Right lung (tissue), 2 donors: ENCODE measurements at regions not wholly inside any gene's neighbourhood (a gene's known extent, or its start where the extent isn't known, plus 50 kb on each side); places are given as distances from the start of the nearest gene placed in this dataset.
"Not testable (repeated sequence)": the region's sequence is repeated elsewhere in the genome, so short reads cannot be mapped to it uniquely, and the experiment has no call there.

Experiments
- DNase-seq, 2 donors: peaks; one replicate each; pipeline ENCODE4 v3.0.0-alpha.2; 2013

DNA sequence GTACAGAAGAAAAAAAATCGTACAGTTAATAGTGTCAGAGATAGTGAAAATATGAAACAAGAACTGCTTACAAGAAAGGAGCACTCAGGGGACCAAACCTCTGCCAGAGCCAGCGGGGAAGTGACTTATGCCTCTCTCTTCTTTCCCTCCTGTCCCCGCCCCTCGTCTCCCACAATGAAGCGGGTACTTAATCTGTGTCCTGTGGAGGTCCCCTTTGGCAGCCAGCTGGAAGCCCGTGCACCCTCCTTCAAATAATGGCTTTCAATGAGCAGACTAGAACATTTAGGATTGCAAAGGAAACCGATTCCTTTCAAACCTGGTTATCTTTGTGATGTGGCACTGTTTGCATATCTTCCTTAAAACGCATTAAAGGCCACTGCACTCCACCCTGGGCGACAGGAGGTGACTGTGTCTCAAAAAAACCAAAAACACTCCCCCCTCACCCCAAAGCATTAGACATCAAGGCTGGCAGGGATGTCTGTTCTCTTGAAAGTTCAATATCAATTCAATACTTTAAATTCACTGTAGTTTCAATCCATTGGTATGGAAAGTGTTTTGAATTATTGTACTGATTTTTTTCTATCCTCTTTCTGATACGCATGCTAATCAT lies 51.7 kb downstream of the PPIAL4C start:
- DNase-seq, result not testable (repeated sequence)

DNA sequence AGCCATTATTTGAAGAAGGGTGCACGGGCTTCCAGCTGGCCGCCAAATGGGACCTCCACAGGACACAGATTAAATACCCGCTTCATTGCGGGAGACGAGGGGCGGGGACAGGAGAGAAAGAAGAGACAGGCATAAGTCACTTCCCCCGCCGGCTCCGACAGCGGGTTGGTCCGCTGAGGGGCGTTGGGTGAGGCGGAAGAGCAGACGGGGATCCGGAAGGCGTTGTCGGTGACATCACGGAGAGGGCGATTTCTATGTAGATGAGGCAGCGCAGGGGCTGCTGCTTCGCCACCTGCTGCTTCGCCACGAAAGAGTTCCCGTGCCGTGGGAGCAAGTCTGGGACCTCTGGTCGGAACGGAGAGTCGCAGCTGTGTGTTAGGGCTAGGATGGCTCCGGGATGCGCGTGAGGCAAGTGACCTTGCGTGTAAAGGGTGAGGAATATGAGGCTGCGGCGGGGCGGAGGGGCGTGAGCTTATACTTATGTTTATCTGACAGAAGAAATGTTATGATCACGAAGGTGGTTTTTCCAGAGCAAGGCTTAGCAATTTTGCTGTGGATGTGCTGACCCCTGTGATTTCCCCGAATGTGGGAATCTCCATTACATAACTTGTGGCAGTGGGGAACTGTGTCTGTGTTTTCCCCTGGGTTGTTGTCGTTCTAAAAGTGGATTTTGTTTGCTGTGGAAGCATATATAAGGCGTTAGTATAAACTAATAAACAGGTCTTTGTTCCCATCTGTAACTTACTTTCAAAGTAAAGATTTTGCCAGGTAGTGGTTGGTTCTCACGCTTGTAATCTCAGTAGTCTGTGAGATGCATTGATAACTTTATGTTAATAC lies 52.9 kb downstream of the PPIAL4C start:
- peak; percentile 76 to 84 for DNase-seq

DNA sequence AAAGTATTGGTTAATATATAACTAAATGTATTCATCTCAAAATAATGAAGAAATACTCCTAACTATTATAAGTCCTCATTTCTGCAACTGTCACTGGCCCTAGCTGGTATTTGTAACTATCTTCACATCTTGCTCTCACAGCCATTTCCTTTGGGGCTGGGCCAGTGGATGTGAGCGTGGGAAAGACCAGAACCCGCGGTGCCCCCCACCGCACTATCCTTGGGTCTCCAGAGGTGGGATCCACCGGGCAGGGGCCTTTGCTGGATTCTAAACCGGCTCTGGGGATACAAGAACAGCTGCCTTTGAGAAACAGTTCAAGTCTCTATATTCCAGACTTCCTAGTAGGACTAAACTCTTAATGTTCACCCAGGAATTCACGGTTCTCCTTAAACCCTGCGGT lies 54.8 kb downstream of the PPIAL4C start:
- DNase-seq, result not testable (repeated sequence)

DNA sequence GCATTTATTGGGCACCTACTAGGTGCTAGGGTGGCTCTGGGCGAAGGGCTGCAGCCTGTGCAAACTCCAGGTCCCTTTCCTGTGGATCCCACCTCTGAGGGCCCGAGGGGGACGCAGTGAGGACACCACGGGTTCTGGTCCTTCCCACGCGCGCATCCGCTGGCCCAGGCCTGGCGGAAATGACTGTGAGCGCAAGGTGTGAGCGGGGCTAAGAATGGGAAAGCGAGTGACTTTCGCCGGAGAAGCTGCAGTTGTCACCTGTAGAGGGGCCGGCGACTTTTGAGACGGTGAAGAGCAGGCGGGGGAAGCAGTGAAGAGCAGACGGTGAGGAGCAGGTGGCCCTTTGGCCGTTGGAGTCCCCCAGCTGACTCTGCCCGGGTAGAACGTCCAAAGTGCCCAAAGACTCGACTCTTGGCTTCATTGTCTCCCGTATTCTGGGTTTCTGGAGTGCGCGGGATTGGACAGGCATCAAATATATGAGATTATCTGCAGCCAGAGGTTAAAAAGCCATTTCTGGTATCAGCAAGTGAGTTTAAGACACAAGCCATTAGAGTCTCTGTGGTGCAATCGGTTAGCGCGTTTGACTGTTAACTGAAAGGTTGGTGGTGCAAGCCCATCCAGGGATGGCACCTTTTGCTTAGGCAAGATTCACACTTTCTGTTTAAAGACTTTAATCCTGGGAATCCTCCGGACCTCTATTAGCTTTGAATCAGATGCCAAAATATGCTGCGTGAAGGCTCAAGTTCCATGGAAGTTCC lies 55.4 kb downstream of the PPIAL4C start:
- not testable (repeated sequence) for DNase-seq

DNA sequence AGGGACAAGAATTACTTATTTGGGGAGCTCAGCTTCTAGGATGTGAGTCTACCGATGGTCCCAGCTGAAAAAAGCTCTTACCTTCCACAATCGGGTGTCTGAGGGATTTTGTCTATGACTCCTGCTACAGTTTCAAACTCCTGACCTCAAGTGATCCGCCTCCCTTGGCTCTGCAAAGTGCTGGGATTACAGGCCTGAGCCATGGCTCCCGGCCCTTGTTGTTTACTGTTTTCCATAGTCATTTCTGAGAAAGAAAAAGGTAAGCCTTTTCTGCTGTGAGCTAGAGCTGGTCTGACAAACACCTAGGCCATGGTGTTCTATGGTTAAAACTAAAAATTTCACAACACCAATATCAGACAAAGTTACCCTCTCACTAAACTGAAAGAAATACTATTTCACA lies 57.5 kb downstream of the PPIAL4C start:
- DNase-seq, result not testable (repeated sequence)

DNA sequence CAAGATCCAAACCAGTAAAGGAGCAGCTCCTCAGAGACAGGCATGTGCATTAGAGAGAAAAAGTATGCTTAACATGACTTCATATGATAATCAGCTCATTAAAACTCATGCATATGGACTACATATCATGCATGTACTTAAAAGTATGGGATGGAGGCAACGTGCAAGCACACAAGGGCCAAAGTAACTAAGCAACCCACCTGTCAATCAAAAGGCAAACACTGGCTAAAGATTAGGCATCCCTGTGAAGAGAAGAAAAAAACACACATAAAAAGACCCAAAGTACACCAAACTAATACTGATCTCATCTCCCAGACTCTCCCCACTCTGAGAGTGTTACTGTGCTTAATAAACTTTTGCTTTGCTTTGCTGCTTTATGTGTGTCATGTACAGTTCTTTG lies 61.2 kb downstream of the PPIAL4C start:
- not testable (repeated sequence) for DNase-seq

DNA sequence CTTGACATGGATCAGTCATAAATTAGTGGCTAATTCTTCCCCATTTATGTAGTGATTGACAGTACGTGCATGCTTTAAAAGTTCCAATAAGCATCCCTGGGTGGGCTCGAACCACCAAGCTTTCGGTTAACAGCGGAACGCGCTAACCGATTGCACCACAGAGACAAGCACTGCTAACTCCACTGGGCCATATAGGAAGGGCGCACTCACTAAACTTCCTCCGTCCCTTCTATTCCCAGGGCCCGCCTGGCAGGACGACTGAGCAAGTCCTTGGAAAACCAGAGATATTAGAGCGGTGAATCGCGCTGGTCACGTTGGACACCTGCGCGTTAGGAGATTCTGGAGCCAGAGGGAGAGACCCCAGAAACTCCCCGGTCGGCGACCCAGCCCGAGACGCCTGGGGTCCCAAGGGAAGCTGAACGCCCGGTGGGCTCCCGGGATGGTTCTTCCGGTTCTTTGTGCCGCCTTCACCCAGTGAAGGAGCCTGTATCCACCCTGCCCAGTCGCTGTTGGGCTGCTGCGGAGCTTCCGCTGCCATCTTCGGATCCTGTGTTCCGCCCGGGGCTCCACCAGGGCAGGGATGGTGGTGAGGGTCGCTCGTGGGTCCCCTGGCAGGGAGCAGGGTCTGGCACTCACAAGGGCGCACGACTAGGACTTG lies 62.8 kb downstream of the PPIAL4C start:
- DNase-seq, result peak in 1 of 2 donors; percentile 18

DNA sequence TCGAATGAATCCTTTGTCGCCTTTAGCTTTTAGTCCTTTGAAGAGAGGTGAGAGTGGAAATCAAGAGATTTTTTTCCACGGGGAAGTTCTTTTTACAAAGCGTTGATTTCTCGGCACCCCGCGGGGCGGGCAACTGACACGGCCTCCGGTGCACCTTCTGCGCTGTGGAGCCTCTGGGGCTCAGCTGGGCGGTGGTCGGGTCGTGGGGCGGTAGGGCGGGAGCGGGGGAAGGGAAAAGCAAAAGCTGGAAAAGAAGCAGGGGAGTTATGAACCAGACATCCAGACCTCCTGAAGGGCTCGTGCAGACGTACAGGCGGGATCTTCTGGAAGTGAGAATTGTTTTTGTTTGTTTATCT lies 63.3 kb downstream of the PPIAL4C start:
- DNase-seq, result not testable (repeated sequence)

DNA sequence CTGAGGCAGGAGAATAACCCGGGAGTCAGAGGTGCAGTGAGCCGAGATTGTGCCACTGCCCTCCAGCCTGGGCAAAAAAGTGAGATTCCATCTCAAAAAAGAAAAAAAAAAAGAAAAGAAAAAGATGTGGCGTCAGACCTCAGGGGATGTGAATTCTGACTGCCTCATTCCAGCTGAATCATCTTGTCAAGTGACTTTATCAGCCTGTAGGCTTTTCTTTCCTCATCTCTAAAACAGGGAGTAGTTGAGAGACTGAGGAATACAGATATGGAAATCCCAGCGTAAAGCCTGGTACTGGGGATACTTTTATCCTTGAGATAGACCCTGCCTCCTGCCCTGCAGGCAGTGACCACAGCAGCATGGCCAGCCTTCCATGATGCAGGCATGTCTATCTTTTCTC lies 74.1 kb downstream of the PPIAL4C start:
- not testable (repeated sequence) for DNase-seq

DNA sequence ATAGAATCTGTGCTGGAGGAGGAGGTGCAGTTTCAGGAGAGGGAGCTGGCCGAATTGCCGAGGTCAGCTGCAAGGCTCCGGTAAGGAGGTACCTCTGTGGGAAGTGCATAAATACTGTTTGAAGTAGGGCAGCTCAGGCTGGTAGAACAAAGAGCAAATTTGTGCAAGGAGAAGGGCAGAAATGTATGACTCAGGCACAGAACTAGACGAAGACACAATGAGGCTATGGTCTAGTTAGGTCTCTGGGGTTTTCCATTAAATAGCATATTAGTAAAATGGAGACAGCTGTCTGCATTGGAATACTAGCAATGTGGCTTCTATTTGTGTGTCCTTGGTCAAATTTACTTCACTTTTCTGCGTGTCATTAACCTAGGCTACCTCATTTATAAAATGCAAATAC lies 74.5 kb downstream of the PPIAL4C start:
- not testable (repeated sequence) for DNase-seq

DNA sequence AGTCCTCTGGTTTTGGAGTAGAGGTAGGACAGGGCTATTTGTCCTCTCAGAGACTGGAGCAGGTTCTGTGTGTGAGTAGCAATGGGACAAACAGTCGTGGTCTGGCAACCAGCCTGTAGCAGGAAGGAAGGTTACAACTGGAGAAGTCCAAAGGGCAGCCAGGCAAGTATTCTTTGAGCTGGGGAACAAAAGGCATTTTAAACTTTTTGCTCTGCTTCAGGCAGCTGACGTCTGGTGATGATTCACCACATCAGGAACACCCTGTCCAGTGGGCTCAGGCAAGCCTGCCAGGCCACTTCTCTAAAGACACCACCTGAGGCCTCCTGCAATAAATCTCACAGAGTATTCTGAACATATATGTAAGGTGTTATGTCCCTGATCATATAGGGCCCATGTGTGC lies 81.0 kb downstream of the PPIAL4C start:
- DNase-seq, result not testable (repeated sequence)

DNA sequence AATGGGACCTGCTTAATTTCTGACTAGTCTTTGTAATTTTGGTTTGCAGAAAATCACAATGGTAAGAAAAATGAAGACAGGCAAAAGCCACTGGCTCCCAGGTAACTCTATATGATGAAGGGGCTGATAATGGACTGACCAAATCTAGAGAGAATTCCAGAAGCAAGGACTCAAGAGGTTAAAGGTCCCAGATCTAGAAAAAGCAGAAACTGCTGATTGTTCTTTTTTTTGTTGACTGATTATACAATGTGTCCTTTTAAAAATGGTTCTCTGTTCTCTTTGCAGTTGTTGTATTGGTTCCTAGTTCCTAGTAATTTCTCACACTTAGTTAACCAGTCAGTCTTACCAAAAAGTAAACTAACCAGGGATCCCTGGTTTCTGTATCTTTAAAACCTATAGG lies 81.4 kb downstream of the PPIAL4C start:
- DNase-seq, result not testable (repeated sequence)

DNA sequence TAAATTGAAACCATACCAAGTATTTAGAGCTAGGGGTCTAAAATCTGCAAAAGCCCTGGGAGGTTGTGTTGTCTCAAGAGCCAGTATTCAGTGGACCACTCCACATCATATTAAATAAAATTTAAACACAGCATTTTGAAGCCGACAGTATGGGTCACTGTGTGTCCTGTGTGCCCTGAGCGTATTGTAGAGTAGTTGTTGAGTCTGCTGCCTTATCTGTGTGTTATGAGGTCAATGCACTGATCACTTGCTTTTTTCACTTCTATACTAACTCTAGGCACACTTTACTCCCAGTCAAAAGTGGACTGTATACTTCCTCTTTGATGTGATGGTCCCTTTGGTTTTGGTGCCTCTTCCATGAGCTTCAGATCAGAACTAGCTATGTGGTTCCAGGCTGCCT lies 81.9 kb downstream of the PPIAL4C start:
- not testable (repeated sequence) for DNase-seq

DNA sequence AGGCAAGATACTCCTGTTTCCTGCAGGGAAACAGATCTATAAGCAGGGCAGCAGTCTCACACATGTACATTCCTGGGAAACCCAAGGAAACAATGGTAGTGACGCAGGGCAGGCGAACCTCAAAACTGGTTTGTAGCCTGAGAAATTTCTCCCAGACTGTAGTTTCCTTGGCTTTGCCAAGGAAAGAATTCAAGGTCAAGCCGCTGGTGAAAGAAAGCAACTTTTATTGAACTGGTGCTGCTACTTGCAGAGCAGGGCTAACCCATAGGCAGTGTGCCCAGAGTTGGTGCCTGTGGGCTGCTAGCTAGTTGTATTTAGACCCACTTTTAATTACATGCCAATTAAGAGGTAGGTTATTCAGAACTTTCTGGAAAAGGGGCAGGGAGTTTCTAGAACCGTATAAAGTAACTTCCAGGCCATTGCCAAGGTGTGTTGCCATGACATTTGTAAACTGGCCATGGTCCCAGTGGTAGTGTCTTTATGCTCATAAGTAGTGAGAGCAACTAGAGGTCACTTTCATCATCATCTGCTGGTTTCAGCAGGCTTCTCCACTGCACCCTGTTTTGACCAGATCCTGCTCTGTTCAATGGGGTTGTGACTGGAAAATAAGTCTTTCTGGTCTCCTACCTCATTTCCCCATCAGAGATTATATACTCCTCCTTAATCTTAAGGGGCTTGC lies 89.7 kb downstream of the PPIAL4C start:
- not testable (repeated sequence) for DNase-seq

DNA sequence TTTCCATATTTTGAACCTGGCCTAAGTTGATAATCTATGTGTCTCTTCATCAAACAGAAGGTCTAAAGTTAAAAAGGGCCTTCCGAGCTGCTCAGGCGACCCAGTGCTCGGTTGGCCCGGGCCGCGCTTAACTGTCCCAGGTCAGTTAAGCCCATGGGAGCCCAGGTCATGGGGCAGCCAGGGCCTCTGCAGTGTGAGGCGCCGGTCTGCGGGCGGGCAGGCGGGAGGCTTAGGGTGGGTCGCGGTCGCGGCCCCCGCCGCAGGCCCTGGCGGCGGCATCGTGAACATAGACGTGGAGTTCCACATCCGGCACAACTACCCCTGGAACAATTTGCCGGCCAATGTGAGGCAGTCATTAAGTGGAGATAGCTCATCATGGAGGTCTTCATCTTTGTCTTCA lies 91.3 kb downstream of the PPIAL4C start:
- DNase-seq, result not testable (repeated sequence)

DNA sequence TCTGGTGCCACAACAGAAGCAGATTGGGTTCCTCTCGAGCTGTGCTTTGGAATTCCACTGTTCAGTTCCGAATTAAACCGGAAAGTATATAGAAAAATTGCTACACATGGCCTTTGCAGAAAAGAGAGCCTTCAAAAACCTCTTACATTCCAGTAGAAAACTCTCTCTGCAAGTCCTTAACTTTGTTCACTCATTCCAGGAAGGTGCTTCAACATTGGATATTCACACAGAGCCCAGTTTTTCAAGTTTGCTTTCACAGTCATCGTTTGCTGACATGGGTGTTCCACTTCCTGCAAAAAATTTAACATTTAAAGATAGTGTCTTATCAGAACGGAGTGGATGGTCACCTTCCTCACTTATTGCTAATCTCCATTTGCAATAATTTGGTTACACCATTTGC lies 93.7 kb downstream of the PPIAL4C start:
- DNase-seq, result not testable (repeated sequence)

DNA sequence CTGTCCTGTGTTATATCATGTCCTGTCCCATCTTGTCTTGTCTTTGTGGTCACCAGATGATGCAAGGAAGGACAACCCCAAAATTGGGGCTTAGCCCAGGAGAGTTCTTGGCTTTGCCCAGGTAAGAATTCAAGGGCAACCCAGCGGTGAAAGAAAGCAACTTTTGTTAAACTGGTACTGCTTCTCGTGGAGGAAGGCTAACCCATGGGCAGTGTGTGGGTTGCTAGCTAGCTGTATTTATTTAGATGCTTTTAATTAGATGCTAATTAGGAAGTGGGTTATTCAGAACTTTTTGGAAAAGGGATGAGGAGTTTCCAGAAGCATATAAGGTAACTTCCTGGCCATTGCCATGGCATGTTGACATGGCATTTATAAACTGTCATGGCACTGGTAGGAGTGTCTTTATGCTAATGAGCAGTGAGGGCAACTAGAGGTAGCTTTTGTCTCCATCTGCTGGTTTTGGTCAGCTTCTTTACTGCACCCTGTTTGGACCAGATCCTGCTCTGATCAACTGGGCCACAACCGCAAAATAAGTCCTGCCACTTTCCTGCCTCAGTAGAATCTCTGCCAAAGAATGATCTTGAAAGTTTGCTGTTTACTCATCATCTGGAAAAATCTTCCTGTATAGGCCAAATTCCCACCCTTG lies 95.8 kb upstream of the FCGR1A start:
- not testable (repeated sequence) for DNase-seq

DNA sequence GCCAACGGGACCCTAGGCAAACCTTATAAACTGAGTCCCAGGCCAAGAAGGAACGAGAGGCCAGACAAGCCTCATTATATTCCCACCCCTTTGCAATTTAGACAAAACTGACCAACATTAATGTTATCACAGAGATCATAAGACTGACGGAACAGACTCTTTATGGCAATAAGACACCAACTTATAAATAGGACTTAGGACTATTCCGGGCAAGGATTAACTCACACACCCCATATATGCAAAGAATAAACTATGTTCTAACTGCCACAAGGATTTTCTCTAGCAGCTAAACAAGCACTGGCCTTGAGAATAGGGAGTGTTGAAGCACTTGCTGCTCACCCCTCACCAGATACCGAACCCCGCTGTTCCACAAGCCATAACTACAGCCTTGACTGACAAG lies 91.1 kb upstream of the FCGR1A start:
- DNase-seq, result not testable (repeated sequence)

DNA sequence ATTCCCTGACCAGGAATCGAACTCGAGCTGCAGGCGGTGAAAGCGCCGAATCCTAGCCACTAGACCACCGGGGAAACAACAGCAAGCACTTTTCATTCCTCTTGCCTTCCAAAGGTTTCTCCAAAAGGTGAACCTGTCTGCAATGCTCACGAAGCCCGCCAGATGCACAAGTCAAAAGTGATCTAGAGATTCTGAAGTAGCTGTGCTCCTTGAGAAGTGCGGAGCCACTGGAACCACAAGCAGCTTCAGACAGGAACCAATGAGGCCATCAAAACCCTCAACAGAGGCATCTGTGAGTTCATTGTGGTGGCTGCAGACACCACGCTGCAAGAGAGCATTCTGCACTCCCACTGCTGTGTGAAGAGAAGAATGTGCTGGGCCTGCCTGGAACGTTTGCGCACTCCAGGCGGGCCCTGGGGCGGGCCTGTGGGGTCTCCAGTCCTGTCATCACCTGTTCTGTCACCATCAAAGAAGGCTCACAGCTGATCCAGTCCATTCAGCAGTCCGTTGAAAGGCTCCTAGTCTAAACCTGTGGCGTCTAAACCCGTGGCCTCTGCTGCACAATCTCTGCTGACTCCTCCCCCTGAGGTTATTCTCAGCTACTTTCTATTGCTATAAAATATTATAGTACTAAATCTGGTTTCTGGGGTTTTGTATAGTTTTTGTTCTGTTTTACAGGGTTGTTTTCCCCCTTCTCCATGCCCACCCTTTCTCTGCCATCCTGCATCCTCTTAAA lies 89.5 kb upstream of the FCGR1A start:
- DNase-seq, result not testable (repeated sequence)

DNA sequence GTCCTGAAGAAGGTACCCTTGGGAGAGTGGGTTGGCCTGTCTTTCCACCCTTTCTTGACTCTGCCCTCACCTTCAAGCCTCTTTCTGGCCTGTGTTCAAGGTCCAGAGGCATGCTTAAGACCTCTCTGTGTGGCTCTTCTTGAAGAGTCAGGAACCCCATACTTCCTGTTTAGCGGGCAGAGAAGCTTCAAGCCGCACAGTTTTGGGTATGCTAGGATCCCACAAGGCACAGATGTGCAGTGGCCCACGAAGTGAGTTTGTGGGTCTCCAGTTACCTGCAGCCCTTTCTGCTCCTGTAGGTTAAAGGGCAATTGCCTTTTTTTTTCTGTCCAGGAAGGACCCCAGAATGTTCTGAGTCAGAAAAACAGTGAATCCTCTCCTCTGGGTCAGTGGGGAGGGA lies 87.4 kb upstream of the FCGR1A start:
- DNase-seq, result not testable (repeated sequence)
